ENCODE measurements at regions not wholly inside any gene's neighbourhood (a gene's known extent, or its start where the extent isn't known, plus 50 kb on each side); places are given as distances from the start of the nearest gene placed in this dataset.
"Not testable (repeated sequence)": the region's sequence is repeated elsewhere in the genome, so short reads cannot be mapped to it uniquely, and the experiment has no call there.

DNA sequence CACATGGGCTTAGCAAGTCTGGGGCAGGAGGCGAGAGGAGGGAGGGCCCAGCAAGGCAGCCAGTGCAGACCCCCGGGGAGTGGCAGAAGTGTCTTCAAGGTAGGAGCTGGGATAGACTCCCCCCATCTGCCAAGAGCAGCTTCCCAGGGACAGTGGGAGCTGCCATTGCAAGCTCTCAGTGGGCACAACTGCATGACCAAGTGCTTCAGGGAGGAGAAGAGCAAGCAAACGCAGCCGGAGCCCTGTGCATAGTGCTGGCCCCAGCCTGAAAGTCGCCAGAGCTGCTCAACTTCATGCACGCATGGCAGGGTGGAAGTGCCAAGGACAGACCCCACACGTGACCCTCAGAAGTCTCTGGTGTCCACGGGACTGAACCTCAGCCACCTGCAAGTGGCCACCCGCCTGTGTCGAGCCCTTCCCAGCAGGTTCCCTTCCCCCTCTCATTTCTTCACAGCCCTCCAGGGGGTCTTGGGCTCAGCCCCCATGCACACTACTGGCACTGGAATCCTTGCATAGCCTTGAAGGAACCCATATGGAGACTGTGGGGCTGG lies 89.4 kb downstream of the PLXNA1 start:
- no peaks in the 10 kb centered on the region for H3K27me3 ChIP-seq
- H3K4me1 ChIP-seq: no peaks in the 10 kb centered on the region
- H3K4me3 ChIP-seq: no peak overlapping the region
- TF ChIP-seq, protein P1, sequence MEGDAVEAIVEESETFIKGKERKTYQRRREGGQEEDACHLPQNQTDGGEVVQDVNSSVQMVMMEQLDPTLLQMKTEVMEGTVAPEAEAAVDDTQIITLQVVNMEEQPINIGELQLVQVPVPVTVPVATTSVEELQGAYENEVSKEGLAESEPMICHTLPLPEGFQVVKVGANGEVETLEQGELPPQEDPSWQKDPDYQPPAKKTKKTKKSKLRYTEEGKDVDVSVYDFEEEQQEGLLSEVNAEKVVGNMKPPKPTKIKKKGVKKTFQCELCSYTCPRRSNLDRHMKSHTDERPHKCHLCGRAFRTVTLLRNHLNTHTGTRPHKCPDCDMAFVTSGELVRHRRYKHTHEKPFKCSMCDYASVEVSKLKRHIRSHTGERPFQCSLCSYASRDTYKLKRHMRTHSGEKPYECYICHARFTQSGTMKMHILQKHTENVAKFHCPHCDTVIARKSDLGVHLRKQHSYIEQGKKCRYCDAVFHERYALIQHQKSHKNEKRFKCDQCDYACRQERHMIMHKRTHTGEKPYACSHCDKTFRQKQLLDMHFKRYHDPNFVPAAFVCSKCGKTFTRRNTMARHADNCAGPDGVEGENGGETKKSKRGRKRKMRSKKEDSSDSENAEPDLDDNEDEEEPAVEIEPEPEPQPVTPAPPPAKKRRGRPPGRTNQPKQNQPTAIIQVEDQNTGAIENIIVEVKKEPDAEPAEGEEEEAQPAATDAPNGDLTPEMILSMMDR (IDR thresholded peaks at IDR 0.05): no peak
- no peaks in the 10 kb centered on the region for H3K36me3 ChIP-seq
- DNase-seq: no peak
- no peak overlapping the region for H3K27ac ChIP-seq
- intact Hi-C loops (cut with DNase I): no loop called here
- H3K9me3 ChIP-seq: no peaks in the 10 kb centered on the region
- H3K9ac ChIP-seq (ENCODE audit: low read depth in 2 of 2, low read length in 2 of 2): no peak overlapping the region

DNA sequence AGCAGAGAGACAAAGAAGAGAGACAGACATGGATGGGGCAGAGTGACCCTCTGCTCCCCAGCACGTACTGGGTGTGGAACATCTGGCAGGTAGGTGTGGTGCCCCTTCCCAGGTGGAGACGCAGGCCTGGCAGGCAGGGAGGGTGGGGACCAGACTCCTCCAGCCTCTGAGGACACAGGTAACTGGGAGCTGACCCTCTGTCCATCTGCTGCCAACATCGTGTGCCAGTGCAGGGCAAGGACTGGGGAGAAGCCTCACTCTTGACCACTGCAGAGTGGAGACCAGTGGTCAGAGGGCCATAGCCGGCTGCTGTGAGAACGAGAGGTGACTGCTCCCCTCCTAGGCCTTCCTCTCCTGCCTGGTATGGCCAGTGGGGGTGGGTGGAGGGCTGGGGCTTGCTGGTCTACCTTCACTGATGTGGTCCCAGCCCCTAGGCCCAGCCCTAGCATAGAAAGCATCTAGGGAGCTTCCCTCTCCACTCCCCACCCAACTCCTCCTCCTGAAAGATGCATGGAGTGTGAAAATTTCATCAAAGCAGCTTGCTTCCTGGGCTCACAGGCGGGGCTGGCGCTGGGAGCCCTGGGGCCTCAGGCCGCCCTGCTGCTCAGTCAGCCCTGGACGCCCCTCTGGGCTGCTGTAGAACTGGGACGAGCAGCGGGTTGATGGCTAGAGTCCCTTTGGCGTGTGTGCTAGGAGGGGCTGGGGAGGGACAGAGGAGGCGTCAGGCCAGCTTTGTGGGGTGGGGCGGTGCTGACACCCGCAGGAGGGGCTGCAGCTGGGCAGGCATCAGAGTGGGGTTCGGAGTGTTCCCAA lies 90.3 kb downstream of the PLXNA1 start:
- Histone ChIP-seq H3K4me3 (no peak overlapping the region), H3K9ac (ENCODE audit: low read depth in 2 of 2, low read length in 2 of 2) (no peak overlapping the region), H3K4me1 (no peaks in the 10 kb centered on the region), H3K27ac (no peak overlapping the region), H3K27me3 (no peaks in the 10 kb centered on the region), H3K36me3 (no peaks in the 10 kb centered on the region), H3K9me3 (no peaks in the 10 kb centered on the region)
- TF ChIP-seq, protein P1 (IDR thresholded peaks at IDR 0.05): no peak
- intact Hi-C loops (cut with DNase I): no loop called here
- no peak for DNase-seq

- no peak for DNase-seq
- no peaks in the 10 kb centered on the region for H3K4me1 ChIP-seq
- no peak overlapping the region for H3K9ac ChIP-seq (ENCODE audit: low read depth in 2 of 2, low read length in 2 of 2)
Observed at GRCh38 chr3:127073941-127074820, 91.3 kb downstream of the PLXNA1 start.

DNA sequence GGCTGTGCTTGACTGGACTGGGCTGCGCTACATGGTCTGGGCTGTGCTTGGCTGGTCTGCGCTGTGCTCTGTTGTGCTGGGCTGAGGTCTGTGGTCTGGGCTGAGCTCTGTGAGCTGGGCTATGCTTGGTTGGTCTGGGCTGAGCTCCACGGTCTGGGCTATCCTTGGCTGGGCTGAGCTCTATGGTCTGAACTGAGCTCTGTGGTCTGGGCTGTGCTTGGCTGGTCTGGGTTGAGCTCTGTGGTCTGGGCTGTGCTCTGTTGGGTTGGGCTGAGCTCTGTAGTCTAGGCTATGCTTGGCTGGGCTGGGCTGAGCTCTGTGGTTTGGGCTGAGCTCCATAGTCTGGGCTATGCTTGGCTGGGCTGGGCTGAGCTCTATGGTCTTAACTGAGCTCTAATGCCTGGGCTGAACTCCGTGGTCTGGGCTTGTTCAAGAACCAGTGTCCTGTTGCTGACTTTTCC lies 92.0 kb downstream of the PLXNA1 start:
- Histone ChIP-seq H3K9ac (ENCODE audit: low read depth in 2 of 2, low read length in 2 of 2) (no peak overlapping the region), H3K9me3 (no peaks in the 10 kb centered on the region), H3K36me3 (no peaks in the 10 kb centered on the region), H3K4me1 (no peaks in the 10 kb centered on the region), H3K27ac (no peak overlapping the region), H3K27me3 (no peaks in the 10 kb centered on the region), H3K4me3 (no peak overlapping the region)
- no peak for DNase-seq
- TF ChIP-seq, protein P1 (IDR thresholded peaks at IDR 0.05): no peak
- intact Hi-C loops (cut with DNase I): no loop called here

More at GRCh38 chr3:127073941-127074820, 91.3 kb downstream of the PLXNA1 start:
- Histone ChIP-seq H3K27ac (no peak overlapping the region), H3K9me3 (no peaks in the 10 kb centered on the region), H3K36me3 (no peaks in the 10 kb centered on the region), H3K27me3 (no peaks in the 10 kb centered on the region), H3K4me3 (no peak overlapping the region)
- intact Hi-C loops (cut with DNase I): no loop called here
- TF ChIP-seq, protein P1 (IDR thresholded peaks at IDR 0.05): no peak

- H3K4me1 ChIP-seq; H3K9ac ChIP-seq (ENCODE audit: low read depth in 2 of 2, low read length in 2 of 2); H3K27ac ChIP-seq; H3K4me3 ChIP-seq; H3K27me3 ChIP-seq; DNase-seq; H3K36me3 ChIP-seq; intact Hi-C loops (cut with DNase I); H3K9me3 ChIP-seq: not testable (repeated sequence)
Observed at GRCh38 chr3:127076166-127076992, 93.5 kb downstream of the PLXNA1 start.

All from colonic mucosa (tissue), 4 donors.